K562 (cell line): ENCODE measurements at regions not wholly inside any gene's neighbourhood (a gene's known extent, or its start where the extent isn't known, plus 50 kb on each side); places are given as distances from the start of the nearest gene placed in this dataset.

Experiments used
- ARHGAP35 ChIP-seq: fragments of 450-650 bp; IDR thresholded peaks from 2 replicates; pipeline ENCODE4 v1.6.1; 2018; ENCODE audit not compliant: partially characterized antibody
- NEUROD1 ChIP-seq: fragments of 150-350 bp; IDR thresholded peaks from 2 replicates; pipeline ENCODE4 v1.6.1; 2014; ENCODE audit warnings: borderline replicate concordance, low read length, low read depth; ENCODE audit not compliant: partially characterized antibody
- POLR2A ChIP-seq: fragments of 450-650 bp; conservative IDR thresholded peaks from 2 replicates; pipeline ENCODE4 v1.6.1; 2016
- SMC3 ChIP-seq: conservative IDR thresholded peaks from 2 replicates; pipeline ENCODE4 v1.6.1; 2011; ENCODE audit warnings: low read depth, low read length, improper control_type of control experiment; ENCODE audit not compliant: insufficient read depth
- TF ChIP-seq, protein P1 (sequence below), 3 experiments: IDR thresholded peaks in 2 of 3; conservative IDR thresholded peaks in 1 of 3; 2 replicates each; pipeline ENCODE4 v1.5.1; 2011 to 2012; ENCODE audit warnings: low read length in 3 of 3, mild to moderate bottlenecking in 3 of 3, control low read depth in 2 of 3, improper control_type of control experiment in 1 of 3, inconsistent platforms in 1 of 3, low read depth in 1 of 3, mixed read lengths in 1 of 3, moderate library complexity in 1 of 3; ENCODE audit not compliant: insufficient read depth in 2 of 3

DNA sequence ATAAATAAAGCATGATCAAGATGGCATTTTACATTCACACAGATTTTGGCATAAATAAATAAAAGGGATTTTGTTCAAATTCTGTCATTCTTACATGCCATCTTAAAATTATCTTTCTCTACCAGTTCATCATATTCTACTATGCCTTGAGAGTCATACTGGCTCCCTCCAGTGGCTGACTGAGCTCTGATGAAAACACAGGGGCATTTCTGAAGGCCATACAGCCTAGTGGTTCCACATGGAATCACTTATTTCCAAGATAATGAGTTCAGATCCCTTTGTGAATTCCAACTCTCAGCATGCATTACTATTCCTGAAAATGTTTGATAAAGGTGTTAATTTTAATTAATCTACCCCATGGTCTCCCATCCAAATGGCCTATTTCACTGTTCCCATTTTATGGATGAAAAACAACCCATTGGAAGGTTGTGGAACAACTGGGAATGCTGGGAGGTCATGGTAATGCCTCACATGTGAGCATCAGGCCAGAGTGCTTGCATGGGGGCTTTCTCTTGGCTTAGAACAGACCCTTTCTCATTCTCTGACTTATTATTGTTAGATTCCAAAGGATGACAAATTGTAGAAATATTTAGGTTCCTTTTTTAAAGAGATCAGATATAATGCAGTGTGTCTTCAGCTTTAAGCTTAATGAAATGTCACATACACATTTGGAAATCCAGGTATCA, 622.4 kb upstream of the PKN2 start:
- no peak for TF ChIP-seq SMC3
- no peak for TF ChIP-seq NEUROD1
- TF ChIP-seq, protein P1, sequence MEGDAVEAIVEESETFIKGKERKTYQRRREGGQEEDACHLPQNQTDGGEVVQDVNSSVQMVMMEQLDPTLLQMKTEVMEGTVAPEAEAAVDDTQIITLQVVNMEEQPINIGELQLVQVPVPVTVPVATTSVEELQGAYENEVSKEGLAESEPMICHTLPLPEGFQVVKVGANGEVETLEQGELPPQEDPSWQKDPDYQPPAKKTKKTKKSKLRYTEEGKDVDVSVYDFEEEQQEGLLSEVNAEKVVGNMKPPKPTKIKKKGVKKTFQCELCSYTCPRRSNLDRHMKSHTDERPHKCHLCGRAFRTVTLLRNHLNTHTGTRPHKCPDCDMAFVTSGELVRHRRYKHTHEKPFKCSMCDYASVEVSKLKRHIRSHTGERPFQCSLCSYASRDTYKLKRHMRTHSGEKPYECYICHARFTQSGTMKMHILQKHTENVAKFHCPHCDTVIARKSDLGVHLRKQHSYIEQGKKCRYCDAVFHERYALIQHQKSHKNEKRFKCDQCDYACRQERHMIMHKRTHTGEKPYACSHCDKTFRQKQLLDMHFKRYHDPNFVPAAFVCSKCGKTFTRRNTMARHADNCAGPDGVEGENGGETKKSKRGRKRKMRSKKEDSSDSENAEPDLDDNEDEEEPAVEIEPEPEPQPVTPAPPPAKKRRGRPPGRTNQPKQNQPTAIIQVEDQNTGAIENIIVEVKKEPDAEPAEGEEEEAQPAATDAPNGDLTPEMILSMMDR (IDR thresholded peaks at IDR 0.05 in 2 of 3, conservative IDR thresholded peaks at IDR 0.05 in 1 of 3; ENCODE audit: insufficient read depth in 2 of 3, low read depth in 1 of 3, low read length in 3 of 3): peak in 2 of 3 experiments; percentile 51 to 67; a peak in 4 of 6 replicates
- TF ChIP-seq POLR2A: no peak
- no peak for TF ChIP-seq ARHGAP35
